GM10266 (cell line): ENCODE measurements at regions not wholly inside any gene's neighbourhood (a gene's known extent, or its start where the extent isn't known, plus 50 kb on each side); places are given as distances from the start of the nearest gene placed in this dataset.

Source experiments
- DNase-seq: peaks from one replicate; pipeline ENCODE4 v3.0.0; 2012; ENCODE audit errors: extremely low spot score
- TF ChIP-seq, protein P1 (sequence below): IDR thresholded peaks from 2 replicates; pipeline ENCODE4 v1.5.1; 2012; ENCODE audit warnings: mild to moderate bottlenecking, low read depth; ENCODE audit not compliant: control insufficient read depth, insufficient read depth; ENCODE audit errors: missing control alignments

DNA sequence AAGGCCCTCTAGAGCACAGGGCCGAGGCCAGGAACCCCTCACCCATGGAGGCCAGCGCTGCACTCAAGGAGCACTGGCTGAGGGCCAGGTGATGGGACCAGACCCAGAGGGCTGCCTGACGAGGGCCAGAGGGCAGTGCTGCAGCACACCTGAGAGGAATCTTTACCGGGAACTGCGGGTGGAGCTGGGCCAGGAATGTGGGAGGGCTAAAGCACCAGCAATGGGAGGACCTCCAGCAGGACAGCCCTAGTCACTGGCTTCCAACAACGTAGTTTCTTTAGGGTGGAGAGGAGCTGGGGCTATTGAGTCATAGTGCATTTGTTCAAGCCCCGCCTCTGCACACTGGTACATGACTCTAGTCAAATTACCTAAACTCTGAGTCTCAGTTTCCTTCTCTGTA, 143.4 kb downstream of the TMEM17 start:
- peak; percentile 39 for DNase-seq
- TF ChIP-seq, protein P1, sequence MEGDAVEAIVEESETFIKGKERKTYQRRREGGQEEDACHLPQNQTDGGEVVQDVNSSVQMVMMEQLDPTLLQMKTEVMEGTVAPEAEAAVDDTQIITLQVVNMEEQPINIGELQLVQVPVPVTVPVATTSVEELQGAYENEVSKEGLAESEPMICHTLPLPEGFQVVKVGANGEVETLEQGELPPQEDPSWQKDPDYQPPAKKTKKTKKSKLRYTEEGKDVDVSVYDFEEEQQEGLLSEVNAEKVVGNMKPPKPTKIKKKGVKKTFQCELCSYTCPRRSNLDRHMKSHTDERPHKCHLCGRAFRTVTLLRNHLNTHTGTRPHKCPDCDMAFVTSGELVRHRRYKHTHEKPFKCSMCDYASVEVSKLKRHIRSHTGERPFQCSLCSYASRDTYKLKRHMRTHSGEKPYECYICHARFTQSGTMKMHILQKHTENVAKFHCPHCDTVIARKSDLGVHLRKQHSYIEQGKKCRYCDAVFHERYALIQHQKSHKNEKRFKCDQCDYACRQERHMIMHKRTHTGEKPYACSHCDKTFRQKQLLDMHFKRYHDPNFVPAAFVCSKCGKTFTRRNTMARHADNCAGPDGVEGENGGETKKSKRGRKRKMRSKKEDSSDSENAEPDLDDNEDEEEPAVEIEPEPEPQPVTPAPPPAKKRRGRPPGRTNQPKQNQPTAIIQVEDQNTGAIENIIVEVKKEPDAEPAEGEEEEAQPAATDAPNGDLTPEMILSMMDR = no peak

DNA sequence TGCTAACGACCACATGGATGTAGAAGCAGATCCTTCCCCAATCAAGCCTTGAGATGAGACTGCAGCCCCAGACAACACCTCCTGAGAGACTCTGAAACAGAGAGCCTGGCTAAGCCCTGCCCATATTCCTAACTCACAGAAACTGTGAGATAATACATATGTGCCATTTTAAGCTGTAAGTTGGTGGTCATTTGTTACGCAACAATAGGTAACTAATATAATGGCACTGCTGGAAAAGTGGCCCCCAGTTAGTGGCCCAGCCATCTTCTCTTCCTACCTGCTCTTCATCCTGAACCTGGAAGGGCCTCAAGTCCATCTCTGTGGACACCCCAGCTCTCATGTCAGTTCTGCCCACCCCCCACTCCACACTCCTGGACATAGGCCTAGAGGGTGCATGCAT, 144.0 kb downstream of the TMEM17 start:
- TF ChIP-seq, protein P1 = no peak
- DNase-seq = no peak

DNA sequence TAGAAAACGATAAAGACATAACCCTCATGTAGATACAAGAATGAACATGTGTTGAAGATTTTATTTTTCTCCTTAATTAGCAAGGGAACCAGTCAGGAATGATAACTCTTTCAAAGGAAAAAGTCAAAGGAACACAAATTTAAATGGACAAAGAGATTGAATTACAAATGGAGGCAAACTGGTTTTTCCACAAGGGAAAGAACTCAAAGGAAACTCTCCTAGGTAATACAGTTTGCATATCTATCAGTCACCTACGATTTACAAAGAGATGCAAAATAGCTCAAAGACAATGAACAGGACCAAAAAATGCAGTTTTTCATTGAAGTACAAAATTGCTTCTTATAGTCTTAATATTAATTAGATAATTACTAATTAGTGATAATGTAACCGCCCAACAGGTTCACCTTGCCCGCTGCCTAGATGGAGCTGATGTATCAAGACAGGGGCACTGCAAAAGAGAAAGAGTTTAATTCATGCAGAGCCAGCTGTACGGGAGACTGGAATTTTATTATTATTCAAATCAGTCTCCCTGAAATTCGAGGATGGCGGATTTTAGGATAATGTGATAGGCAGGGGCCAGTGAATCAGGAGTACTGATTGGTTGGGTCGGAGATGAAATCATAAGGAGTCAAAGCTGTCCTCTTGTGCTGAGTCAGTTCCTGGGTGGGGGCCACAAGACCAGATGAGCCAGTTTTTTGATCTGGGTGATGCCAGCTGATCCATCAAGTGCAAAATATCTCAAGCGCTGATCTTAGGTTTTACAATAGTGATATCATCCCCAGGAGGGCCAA, 151.0 kb downstream of the TMEM17 start:
- TF ChIP-seq, protein P1 = no peak
- DNase-seq = no peak

DNA sequence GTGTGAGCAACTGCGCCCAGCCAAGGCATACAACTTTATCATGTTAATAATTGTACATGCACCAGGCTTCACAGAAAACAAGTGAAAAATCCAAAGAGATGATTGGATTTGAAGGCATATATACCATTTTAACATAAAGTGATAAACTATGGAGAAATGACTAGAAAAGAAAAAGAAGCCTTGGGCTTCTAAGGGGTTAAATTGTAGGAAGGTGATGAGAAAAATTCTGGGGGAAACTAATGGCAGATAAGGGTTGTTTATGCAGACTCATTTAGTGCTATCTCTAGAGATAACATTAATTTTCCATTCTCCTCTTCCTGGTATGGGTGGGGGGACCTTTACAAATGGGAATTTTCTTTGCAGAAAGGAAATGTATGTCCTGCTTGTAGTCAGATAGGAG, 154.0 kb downstream of the TMEM17 start:
- no peak for DNase-seq
- TF ChIP-seq, protein P1 = no peak

DNA sequence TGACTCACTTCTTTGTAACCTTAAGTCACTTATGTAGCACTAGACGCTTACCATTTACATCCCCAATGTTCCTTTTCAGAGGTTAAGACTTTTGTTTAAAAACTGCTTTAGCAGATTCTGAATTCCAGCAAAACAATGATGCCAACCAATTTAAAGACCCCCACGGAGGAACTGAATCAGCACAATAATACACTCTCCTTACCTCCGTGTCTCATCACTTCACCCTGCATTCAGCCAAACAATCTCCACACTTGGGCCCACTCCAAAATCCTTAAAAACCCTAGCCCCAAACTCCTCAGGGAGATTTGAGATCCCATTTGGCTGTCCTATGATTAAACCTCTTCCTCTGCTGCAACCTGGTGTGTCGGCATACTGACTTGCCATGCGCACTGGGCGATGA, 153.9 kb downstream of the B3GNT2 start:
- TF ChIP-seq, protein P1 = no peak
- DNase-seq = no peak

DNA sequence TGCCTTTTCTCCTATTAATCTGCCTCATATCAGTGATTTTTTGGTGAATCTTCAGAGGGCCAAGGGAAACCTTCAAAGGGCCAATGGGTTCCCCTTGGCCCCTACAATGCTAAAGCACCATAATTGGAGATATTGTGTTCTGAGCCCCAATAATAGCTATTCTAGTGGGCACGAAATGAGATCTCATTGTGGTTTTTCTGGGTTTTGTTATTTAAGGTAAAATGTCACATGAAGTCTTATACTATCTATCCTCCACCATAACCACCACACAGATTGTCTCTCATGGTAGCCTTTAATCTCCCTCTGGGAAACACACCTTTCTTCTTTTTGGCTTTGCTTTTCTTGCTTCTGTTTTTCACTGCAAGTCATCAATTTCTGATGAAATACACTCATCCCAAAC, 152.8 kb downstream of the B3GNT2 start:
- DNase-seq = no peak
- TF ChIP-seq, protein P1 = no peak

DNA sequence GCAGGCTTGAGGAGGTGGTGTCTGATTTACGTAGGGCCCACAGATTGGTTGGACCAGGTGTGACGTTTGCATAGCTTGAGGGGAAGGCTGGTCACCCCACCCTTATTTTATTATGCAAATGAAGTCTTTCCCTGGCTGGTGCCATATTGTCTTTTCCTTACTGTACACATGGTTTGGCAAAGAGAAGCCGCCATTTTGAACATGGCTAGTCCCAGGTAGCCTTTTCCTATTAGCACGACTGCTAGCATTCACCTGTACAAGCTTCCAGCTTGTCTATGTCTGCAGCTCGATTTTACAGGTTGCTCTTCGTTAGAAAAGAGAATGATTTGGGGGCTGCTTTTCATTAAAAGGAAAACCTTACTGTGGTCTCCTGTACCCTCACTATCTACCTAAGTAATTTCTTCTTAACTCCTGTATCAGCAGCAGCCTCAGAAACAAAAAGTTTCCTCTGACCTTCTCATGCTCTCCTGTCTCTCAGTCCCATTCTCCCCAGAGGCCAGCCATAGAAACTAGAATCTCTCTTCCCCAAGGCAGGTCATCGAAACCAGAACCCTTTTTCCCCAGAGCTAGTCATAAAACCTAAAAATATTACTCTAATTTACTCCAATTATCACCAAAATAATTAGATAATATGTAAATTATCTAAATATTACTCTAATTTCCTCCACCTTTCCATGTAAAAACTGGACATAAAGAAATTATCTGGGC, 151.8 kb downstream of the B3GNT2 start:
- TF ChIP-seq, protein P1 = no peak
- DNase-seq = no peak
